ENCODE measurements at regions not wholly inside any gene's neighbourhood (a gene's known extent, or its start where the extent isn't known, plus 50 kb on each side); places are given as distances from the start of the nearest gene placed in this dataset.

- no TSS peak for BruUV-seq (replicated peaks)
- Histone ChIP-seq H3K27ac (ENCODE audit: control insufficient read depth, insufficient read depth) (no peak overlapping the region), H3K4me2 (ENCODE audit: control insufficient read depth, insufficient read depth) (no peak overlapping the region), H4K20me1 (ENCODE audit: control insufficient read depth, insufficient read depth) (no peaks in the 10 kb centered on the region), H3K79me2 (ENCODE audit: control insufficient read depth, insufficient read depth, low read length) (no peaks in the 10 kb centered on the region), H3K27me3 (replicated peaks in 1 of 2; ENCODE audit: control insufficient read depth in 2 of 2, insufficient read depth in 2 of 2, low read length in 1 of 2) (peaks cover 0 to 3% of the 10 kb centered on the region in 2 experiments; a peak in 1 of 4 replicates), H3K9me3 (replicated peaks; ENCODE audit: control insufficient read depth, insufficient read depth, low read length) (no peaks in the 10 kb centered on the region), H3K9ac (ENCODE audit: control insufficient read depth, insufficient read depth, low read length) (no peak overlapping the region), H3K4me3 (no peak overlapping the region), H3K36me3 (ENCODE audit: control insufficient read depth in 2 of 2, insufficient read depth in 2 of 2, low read length in 1 of 2) (no peaks in the 10 kb centered on the region), H2AFZ (ENCODE audit: control insufficient read depth, low read depth, low read length) (no peak overlapping the region), H3K4me1 (ENCODE audit: control insufficient read depth, insufficient read depth, low read length) (no peaks in the 10 kb centered on the region)
- ChIA-PET CTCF (no interaction called here), RAD21 (ENCODE audit: unreplicated experiment) (no interaction called here), POLR2A (no interaction called here), SMC1A (ENCODE audit: uncharacterized antibody, unreplicated experiment) (no interaction called here)
- intact Hi-C loops (cut with micrococcal nuclease; ENCODE audit: unreplicated experiment), result no loop called here
- ATAC-seq (no peak), FAIRE-seq (no peak), DNase-seq (ENCODE audit: low read depth, low spot score) (no peak)
- in situ Hi-C loops (cut with MboI), result no loop called here
- WGBS (ENCODE audit: insufficient coverage, insufficient replicate concordance, low lambda C conversion rate, missing lambda C conversion rate), result 0% methylated on average over 1 of the region's 1 CpG
- no peak for TF ChIP-seq ATF3 (IDR thresholded peaks at IDR 0.05; ENCODE audit: borderline replicate concordance, extremely low read depth, low read depth, low read length)
- TF ChIP-seq PAX8 (IDR thresholded peaks at IDR 0.05), result no peak
- TF ChIP-seq HSF1 (IDR thresholded peaks at IDR 0.05; ENCODE audit: low read depth, low read length), result no peak
- no peak for TF ChIP-seq FOS (IDR thresholded peaks at IDR 0.05; ENCODE audit: borderline replicate concordance, extremely low read depth, insufficient read length)
- TF ChIP-seq ZNF384 (IDR thresholded peaks at IDR 0.05; ENCODE audit: borderline replicate concordance, low read depth, low read length), result no peak
- TF ChIP-seq STAT3 (IDR thresholded peaks at IDR 0.05; ENCODE audit: low read depth, low read length), result no peak
- no peak for TF ChIP-seq SKIL (IDR thresholded peaks at IDR 0.05; ENCODE audit: low read depth, poor library complexity, severe bottlenecking)
- TF ChIP-seq MLLT1 (IDR thresholded peaks at IDR 0.05), result no peak
Observed at GRCh38 chr2:222357930-222358329, 59.1 kb upstream of the PAX3 start.
